ENCODE measurements at regions not wholly inside any gene's neighbourhood (a gene's known extent, or its start where the extent isn't known, plus 50 kb on each side); places are given as distances from the start of the nearest gene placed in this dataset.
A peak's percentile ranks its signal among the peaks of the same experiment; 100 is the strongest.

DNA sequence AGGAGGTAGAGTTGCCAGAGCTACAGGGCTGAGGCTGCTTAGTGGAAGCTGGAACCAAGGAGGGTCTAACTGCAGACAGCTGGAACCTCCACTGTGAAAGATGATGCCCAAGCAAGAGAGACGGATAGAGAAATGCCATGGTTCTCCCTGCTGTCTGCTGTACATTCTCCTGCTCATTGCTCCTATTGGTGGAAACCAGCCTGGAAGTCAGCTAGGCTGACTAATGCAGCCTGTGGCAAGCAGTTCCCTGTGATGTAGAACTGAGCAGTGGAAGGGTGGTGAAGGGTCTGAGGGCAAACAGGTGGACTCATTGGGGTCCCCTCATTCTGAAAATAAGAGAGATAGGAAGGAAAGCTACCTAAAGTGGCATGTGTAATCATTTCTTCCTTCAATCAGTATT, 563.6 kb downstream of the SLC4A3 start:
- in situ Hi-C loops (cut with HindIII; ENCODE audit: low sequenced_read_pairs), result no loop called here
- TF ChIP-seq, protein P1, sequence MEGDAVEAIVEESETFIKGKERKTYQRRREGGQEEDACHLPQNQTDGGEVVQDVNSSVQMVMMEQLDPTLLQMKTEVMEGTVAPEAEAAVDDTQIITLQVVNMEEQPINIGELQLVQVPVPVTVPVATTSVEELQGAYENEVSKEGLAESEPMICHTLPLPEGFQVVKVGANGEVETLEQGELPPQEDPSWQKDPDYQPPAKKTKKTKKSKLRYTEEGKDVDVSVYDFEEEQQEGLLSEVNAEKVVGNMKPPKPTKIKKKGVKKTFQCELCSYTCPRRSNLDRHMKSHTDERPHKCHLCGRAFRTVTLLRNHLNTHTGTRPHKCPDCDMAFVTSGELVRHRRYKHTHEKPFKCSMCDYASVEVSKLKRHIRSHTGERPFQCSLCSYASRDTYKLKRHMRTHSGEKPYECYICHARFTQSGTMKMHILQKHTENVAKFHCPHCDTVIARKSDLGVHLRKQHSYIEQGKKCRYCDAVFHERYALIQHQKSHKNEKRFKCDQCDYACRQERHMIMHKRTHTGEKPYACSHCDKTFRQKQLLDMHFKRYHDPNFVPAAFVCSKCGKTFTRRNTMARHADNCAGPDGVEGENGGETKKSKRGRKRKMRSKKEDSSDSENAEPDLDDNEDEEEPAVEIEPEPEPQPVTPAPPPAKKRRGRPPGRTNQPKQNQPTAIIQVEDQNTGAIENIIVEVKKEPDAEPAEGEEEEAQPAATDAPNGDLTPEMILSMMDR (IDR thresholded peaks at IDR 0.05; ENCODE audit: low read depth, low read length, missing control alignments), result no peak
- no peak overlapping the region for H3K4me3 ChIP-seq (ENCODE audit: low read depth, low read length)
- DNase-seq (ENCODE audit: low read depth), result no peak

DNA sequence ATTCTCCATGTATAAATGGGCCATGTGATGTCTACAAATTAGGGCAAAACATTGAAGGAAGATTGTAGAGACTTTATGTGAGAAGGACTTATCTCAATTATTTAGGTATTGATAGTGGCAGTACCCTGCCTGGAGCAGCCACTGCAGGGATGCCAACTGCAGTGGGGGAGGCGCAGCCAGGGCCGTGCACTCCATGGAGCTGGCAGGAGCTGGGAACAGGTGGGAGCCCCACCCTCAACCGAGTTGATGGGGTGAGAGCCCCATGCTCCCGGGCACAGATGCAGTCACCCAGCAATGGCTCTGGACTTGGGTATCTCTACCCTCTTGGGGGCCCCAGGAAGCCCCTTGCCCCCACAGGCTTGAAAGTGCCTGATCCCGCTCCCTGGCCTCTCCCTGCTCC, 564.3 kb downstream of the SLC4A3 start:
- H3K4me3 ChIP-seq (ENCODE audit: low read depth, low read length), result no peak overlapping the region
- DNase-seq (ENCODE audit: low read depth), result no peak
- in situ Hi-C loops (cut with HindIII; ENCODE audit: low sequenced_read_pairs), result no loop called here
- TF ChIP-seq, protein P1 (IDR thresholded peaks at IDR 0.05; ENCODE audit: low read depth, low read length, missing control alignments), result no peak

DNA sequence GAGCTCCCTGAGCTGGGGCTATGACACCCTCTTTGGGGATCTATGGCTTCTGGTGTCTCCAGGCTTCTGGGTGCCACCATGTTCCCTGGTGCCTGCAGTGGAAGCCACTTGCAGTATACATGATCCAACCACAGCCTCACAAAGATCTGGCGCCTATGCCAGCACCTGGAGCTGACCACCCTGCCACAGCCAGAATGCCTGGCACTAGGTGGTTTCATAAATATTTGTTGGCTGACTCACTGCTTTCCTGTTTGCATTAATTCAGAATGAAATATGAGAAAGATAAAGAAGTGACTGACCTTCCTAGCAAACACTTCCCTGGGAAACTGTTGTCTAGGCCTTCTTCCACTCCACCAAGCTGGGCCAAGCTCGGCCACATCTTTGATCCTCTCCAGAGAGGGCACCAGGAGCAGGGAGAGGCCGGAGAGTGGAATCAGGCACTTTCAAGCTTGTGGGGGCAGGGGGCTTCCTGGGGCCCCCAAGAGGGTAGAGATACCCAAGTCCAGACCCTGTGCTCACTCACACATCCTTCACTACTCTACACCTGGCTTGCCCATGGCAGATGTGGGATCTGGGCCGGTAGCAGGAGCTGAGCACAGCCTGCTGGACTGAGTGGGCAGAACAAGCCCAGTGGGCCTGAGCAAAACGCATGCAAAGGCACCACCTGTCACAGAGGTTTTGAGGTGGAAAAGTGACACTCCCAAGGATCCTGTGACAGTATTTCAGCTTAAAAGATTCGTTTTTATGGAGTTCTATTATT, 565.7 kb downstream of the SLC4A3 start:
- TF ChIP-seq, protein P1 (IDR thresholded peaks at IDR 0.05; ENCODE audit: low read depth, low read length, missing control alignments), result no peak
- in situ Hi-C loops (cut with HindIII; ENCODE audit: low sequenced_read_pairs), result no loop called here
- no peak for DNase-seq (ENCODE audit: low read depth)
- no peak overlapping the region for H3K4me3 ChIP-seq (ENCODE audit: low read depth, low read length)

DNA sequence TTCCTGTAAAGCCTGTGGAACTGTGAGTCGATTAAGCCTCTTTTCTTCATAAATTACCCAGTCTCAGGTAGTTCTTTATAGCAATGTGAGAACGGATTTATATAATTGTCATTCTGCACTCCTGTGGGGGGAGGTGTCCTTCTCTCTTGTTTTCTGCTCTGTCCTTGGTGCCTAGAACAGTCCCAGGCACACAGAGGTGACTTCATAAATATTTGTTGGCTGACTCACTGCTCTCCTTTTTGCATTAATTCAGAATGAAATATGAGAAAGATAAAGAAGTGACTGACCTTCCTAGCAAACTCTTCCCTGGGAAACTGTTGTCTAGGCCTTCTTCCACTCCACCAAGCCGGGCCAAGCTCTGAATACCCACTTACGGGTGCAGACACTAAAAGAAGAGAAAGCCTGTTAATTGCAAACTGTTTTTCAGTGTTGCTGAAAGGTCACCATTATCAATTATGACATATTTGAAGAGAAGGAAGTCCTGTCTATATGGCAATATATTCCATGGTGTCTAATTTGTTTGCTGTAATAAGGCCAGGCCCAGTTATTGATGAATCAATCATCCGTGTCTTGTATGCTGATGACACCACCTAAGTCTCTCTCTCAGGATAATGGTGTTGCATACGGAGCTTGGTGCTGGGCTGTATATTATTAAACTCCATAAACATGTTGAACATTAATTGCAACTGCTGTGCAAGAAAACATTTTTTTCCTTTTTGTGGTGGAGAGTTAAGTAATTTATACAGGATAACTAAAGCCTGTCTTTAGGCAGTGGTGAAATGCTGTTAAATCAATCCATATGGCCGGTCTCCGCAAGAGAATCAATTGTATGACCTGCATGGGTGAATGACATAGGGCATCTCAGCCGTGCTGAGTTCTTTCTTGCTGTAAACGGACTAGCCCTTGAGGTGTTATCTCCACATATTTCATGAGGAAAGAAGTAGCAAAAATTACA, 567.5 kb downstream of the SLC4A3 start:
- DNase-seq (ENCODE audit: low read depth), result no peak
- TF ChIP-seq, protein P1 (IDR thresholded peaks at IDR 0.05; ENCODE audit: low read depth, low read length, missing control alignments), result no peak
- in situ Hi-C loops (cut with HindIII; ENCODE audit: low sequenced_read_pairs), result no loop called here
- no peak overlapping the region for H3K4me3 ChIP-seq (ENCODE audit: low read depth, low read length)

DNA sequence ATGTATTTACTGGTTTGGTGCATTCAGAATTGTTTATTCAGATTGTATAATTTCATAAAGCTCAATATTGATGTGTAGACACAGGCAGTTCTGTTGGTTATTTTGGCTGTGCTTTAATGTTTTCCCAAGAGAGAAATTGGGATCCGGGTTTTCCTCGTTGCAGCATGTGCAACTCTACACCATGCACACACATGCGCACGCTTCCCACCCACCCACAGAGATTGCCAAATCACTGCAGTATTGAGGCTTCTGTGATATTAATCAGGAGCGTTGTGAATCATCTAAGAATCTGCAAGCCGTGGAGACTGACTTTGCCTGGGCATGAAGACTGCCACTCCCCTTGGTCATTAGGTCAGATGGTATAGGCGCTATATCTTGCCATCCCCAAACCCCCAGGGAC, 571.5 kb downstream of the SLC4A3 start:
- in situ Hi-C loops (cut with HindIII; ENCODE audit: low sequenced_read_pairs), result no loop called here
- no peak overlapping the region for H3K4me3 ChIP-seq (ENCODE audit: low read depth, low read length)
- TF ChIP-seq, protein P1 (IDR thresholded peaks at IDR 0.05; ENCODE audit: low read depth, low read length, missing control alignments), result no peak
- peak; percentile 39 for DNase-seq (ENCODE audit: low read depth)

DNA sequence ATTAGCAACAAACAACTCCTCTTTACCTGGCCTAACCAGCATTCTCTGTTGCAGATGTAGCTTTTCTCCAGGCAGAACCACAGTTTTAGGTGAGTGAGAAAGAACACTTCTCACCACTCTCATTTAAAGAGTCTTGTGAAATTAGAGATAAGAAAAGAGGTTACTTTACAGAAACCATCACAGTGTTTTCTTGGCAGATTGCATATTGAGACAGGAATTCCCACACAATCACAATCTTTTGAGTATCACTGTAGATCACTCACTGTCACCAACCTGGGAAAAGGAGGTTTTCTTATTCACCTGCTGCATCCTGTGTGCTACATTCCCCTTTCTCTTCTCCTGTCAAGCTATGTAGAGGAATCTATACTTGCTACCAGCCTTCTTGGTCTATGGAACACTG, 574.6 kb downstream of the SLC4A3 start:
- no peak for DNase-seq (ENCODE audit: low read depth)
- in situ Hi-C loops (cut with HindIII; ENCODE audit: low sequenced_read_pairs), result no loop called here
- H3K4me3 ChIP-seq (ENCODE audit: low read depth, low read length), result no peak overlapping the region
- TF ChIP-seq, protein P1 (IDR thresholded peaks at IDR 0.05; ENCODE audit: low read depth, low read length, missing control alignments), result no peak

Data from astrocyte of the cerebellum (primary cell).